ENCODE measurements at regions not wholly inside any gene's neighbourhood (a gene's known extent, or its start where the extent isn't known, plus 50 kb on each side); places are given as distances from the start of the nearest gene placed in this dataset.

DNA sequence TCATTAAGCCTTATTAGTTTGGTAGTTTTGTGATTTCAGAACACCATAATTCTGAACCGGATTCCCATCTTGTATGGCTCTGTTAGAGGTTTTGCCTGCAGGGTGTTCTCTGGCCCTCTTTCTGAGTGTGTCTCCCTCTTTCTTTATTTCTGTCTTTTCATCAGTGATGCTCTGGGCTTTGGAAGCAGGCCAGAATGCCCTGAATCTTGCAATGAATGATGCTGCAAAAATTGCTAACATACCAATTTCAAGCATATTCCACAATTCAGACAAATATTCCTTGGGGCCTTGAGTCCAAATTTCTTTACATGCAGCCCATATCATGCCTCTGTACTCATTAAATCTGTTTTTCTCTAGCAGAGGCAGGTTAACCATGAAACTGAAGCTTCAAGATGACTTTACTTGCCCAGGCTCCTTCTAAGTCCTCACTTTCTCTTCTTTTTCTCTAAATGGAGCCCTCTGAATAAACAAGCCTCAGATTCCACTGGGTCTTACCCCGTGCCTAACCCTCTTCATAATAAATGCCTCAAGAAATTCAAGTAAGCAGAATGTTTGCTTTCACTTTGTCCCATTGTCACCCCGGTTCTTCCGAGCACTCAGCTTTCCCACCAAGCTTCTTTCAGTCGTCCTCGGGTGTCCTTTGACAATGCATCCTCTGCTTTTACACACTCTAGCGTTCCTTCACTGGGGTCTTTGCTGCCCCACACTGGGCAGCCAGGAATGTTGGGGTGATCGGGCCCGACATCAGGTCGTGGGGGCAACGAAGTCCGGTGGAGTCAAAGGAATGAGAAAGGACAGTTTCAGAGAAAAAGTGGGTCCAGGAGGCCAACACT, 78.8 kb upstream of the SLC38A4 start:
- TF ChIP-seq, protein P1, sequence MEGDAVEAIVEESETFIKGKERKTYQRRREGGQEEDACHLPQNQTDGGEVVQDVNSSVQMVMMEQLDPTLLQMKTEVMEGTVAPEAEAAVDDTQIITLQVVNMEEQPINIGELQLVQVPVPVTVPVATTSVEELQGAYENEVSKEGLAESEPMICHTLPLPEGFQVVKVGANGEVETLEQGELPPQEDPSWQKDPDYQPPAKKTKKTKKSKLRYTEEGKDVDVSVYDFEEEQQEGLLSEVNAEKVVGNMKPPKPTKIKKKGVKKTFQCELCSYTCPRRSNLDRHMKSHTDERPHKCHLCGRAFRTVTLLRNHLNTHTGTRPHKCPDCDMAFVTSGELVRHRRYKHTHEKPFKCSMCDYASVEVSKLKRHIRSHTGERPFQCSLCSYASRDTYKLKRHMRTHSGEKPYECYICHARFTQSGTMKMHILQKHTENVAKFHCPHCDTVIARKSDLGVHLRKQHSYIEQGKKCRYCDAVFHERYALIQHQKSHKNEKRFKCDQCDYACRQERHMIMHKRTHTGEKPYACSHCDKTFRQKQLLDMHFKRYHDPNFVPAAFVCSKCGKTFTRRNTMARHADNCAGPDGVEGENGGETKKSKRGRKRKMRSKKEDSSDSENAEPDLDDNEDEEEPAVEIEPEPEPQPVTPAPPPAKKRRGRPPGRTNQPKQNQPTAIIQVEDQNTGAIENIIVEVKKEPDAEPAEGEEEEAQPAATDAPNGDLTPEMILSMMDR (IDR thresholded peaks at IDR 0.05): no peak
- TF ChIP-seq POLR2A (IDR thresholded peaks at IDR 0.05): no peak

Measured in testis (tissue), 2 donors.